Activated CD4-positive, alpha-beta T cell treated with anti-CD3 and anti-CD28 coated beads, Interleukin-2, amount 50 U/mL, for 1 hour (primary cell): ENCODE measurements at regions not wholly inside any gene's neighbourhood (a gene's known extent, or its start where the extent isn't known, plus 50 kb on each side); places are given as distances from the start of the nearest gene placed in this dataset.

ENCODE experiments used
- DNase-seq: peaks from one replicate; pipeline ENCODE4 v3.0.0-alpha.2; 2020

GRCh38 chr14:94882401-94882800, 112.5 kb upstream of the GSC start:
- no peak for DNase-seq

- no peak for DNase-seq
Observed at GRCh38 chr14:94880876-94881275, 111.0 kb upstream of the GSC start.

DNA sequence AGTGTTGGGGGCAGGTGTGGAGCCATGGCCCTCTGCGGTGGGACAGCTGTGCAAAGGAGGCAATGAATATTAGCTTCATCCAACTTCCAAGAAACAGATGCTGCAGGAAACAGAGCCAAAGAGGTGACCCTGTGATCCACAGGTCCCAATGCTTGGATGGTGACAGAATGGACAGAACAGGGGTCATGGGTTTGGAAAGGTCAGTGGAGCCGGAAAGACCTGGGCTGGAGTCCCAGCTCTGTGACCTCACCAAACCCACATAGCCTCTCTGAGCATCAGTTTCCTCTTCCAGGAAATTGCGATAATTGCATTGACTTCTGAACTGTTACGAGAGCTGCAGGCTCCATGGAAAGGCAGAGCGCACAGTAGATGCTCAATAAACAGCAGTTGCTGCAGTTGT, 110.2 kb upstream of the GSC start:
- no peak for DNase-seq

DNA sequence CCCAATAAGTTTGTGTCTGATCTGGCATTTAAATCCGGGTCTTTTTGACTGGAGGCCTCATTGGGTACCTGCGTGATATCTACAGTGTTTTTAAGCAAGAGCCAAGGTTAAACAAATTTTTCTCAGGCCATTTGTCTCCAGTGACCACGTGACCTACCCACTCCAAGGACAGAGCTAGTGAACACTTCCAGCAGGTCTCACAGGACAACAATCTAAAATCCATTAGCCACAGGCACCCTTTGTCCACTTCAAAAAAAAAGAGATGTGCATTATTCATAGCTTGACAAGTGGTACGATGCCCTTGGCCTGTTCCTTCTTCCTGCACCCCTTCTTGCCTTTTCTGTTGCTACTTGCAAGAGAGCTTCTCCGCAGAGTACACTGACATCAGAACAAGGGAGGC, 109.6 kb upstream of the GSC start:
- no peak for DNase-seq

GRCh38 chr14:94876306-94876705, 106.4 kb upstream of the GSC start:
- DNase-seq = no peak

- DNase-seq = no peak
Observed at GRCh38 chr14:94875256-94875655, 105.3 kb upstream of the GSC start.

- no peak for DNase-seq
Observed at GRCh38 chr14:94868772-94869072, 98.8 kb upstream of the GSC start.

GRCh38 chr14:94867946-94868771, 98.2 kb upstream of the GSC start:
- DNase-seq = no peak

- DNase-seq = no peak
Observed at GRCh38 chr14:94867209-94867608, 97.3 kb upstream of the GSC start.

DNA sequence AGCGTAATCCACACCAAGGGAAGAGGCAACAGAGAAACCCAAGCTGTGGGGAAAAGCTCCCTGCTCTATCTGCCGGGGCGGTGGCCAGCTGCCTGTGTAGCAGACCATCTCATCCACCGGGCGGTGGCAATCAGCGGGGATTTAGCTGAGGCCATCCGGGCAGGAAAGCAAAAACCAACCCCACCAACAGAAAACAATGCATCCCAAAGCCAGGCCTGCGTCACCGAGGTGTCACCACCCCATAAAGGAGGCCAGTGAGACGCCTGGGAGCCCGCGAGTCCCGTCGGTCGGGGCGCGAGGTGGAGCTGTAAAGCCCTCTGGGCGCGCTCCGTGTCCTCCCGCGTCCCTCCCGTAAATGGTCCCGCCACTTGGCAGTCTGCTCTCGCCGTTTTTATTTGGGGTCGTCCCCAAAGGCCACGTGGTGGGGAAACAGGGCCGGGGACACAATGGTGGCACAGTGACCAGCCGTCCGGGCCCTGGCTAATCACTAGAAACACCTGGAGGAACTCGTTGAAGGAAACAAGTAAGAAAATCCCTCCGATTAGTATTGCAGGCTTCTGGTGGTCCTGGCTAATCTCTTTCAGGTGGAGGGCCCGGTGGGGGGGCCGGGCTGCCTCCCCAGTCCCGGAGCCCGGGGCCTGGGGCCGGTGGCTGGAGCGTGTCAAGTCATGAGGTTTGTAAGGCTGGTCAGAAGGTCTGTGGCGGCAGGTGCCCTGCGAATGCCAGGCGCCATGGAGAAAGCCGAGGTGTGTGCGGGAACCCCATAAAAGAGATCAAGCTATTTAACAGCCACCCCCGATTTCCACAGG, 94.7 kb upstream of the GSC start:
- DNase-seq = no peak

DNA sequence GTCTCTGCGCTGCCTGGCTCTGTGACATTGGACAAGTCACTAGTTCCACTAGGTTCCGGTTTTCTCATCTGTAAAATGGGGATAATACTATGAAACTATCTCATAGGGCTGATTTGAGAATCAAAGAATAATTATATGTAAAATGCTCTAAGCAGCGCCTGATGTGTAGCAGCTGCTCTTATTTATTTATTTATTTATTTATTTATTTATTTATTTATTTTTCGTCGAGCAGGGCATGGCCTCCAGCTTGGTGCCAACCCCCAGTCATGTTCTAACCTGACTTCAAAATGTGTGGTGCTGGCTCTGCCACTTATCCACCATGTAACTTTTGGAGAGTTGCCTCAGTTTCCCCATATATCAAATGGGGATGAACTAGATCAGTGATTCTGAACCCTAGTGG, 93.5 kb upstream of the GSC start:
- DNase-seq = no peak

GRCh38 chr14:94857950-94858349, 88.0 kb upstream of the GSC start:
- DNase-seq = no peak

DNA sequence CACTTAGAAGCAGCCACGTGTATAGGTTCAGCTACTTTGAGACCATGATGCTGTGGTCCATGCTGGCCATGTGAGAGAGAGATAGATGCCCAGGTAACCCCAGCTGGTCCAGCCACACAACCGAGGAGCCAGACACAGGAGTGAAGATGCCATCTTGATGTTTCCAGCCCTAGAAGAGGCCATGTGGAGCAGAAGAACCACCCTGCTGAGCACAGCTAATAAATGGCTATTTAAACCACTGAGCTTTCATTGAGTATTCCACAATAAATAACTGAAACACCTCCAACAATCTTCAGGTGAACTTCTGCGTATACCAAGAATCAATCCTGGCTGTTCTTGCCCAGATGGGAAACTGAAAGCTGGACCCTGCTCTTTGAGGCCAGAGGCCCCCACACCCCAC, 84.0 kb upstream of the GSC start:
- DNase-seq = no peak

DNA sequence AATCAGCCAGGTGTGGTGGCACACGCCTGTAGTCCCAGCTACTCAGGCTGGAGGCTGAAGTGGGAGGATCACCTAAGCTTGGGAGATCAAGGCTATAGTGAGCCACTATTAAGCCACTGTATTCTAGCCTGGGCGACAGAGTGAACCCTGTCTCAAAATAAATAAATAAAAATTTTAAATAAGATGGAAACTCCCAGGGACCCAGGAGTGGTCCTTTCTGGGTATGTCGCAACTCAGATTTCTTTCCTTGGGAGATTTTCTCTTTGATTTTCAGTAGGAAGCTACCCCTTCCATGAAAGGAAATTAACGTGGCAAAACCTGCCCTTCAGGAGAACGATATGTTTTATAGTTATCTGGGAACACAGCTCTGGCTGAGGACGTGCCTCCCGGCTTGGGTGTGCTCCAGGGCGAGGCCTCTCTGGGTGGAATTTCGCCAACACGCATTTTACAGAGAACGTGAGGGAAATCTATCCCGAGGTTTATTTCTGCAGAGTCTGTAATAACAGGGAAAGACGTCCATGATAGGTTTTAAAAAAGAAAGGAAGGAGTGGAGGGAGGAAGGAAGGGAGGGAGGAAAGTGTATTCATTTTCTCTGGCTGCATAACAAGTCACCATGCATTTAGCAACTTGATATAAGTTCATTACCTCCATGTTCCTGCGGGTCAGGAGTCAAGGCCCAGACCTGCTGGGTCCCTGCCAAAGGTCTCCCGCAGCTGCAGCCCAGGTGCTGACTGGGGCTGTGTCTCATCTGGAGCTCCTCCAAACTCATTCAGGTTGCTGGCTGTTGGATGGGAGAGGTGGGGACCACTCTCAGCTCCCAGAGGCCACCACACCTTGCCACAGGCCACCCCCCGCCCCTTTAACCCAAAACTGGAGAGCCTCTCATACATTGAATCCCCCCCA, 80.6 kb upstream of the GSC start:
- DNase-seq = no peak

- DNase-seq = no peak
Observed at GRCh38 chr14:94844593-94845152, 74.8 kb upstream of the GSC start.

DNA sequence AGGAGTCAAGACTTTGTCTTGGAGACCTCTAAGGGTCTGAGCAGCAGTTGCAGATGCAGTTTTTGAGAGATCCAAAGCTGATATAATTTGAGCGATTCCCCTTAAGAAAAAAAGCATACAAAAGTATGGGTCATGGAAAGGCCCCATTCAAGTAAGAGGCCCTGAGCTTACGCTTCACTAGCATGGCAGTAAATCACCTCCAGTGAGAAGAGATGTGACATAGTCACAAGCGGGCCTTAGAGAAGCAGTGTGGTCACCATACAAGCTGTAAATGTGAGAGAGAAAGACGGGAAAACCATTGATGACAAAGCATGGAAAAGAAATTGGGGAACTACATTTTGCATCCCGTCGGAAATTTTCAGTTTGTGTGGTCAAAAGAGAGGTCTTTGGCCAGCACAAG, 70.6 kb upstream of the GSC start:
- DNase-seq = no peak

DNA sequence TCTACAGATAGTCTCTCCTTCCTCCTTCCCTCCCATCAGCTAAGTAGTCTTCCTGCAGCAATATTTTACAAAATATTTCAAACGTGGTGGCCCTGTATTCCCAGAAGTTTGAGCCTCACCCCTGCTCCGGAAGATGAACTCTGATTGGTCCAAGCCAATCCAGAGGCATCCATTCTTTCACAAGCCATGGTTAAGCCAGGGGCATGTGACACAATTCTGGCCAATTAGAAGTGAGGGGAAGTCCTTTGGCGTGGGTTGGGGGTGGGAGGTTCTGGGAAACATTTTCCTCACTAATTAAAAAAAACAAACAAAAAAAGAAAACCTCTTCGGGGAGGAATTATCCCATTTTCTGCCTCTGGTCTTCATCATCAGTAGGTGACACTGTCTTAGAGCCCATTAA, 69.4 kb upstream of the GSC start:
- DNase-seq = no peak

GRCh38 chr14:94836849-94837248, 66.9 kb upstream of the GSC start:
- DNase-seq = no peak

- DNase-seq = no peak
Observed at GRCh38 chr14:94833633-94834032, 63.7 kb upstream of the GSC start.

DNA sequence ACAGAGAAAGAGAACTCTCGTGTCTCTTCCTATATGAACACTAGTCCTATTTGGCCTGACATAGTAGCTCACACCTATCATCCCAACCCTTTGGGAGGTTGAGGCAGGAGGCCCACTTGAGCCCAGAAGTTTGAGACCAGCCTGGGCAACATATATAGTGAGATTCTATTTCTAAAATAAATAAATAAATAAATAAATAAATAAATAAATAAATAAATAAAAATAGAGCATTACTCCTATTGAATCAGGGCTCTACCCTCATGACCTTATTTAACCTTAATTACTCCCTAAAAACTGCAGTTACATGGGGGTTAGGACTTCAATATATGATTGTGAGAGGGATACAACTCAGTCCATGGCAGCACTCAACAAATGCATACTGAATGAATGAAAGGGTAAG, 61.2 kb upstream of the GSC start:
- DNase-seq = no peak

DNA sequence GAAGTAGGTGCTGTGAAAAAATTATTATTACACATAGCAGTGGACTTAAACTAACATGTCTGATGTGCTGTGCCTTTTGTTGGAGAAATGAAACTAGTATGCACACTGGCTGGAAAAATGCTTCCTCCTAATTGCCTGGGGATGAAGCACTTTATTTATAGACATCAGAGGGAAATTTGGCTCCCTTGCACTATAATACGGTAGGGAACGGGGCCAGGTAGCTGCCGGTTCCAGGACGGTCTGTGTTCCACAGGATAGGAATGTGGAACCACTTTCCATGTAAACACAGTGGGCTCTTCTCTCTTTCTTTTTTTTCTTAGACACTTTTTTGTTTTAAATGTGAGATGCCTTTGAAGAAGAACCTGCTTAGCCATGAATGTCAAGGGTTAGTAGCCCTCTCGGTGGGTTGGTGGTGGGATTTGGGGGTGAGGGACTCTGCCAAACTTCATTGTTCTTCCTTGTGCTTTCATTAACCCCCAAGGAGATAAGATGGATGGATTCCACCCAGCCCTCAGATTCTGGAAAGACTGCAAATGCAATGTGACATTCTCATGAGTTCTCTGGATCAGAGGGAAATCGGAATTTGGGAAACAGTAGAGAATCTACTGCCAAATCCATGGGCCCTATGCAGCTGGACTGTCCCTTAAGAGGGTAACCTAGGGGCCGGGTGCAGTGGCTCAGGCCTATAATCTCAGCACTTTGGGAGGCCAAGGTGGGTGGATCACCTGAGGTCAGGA, 58.0 kb upstream of the GSC start:
- no peak for DNase-seq

- no peak for DNase-seq
Observed at GRCh38 chr14:94826774-94827173, 56.9 kb upstream of the GSC start.
